Endothelial cell of umbilical vein (primary cell): ENCODE measurements at regions not wholly inside any gene's neighbourhood (a gene's known extent, or its start where the extent isn't known, plus 50 kb on each side); places are given as distances from the start of the nearest gene placed in this dataset.

Experiments
- BruUV-seq: library from RNA; stranded (reverse); fragments of 400-500 nt; replicated peaks from 2 replicates; lab custom pipeline; 2021; lab: Mats Ljungman, UMichigan
- CTCF ChIA-PET: fragments of 300-600, 350-600 bp; sonication (Branson Sonifier 250); formaldehyde crosslinking; loops from one replicate; lab custom pipeline; 2021; ENCODE audit warnings: antibody characterized with exemption, inconsistent platforms; lab: Charles Lee
- POLR2A ChIA-PET: fragments of 300-600, 350-600 bp; sonication (Branson Sonifier 250); formaldehyde crosslinking; loops from one replicate; lab custom pipeline; 2021; ENCODE audit warnings: antibody characterized with exemption, inconsistent platforms; lab: Charles Lee
- DNase-seq: peaks from one replicate; pipeline ENCODE4 v3.0.0-alpha.2; 2011; ENCODE audit warnings: low read depth, low spot score
- FAIRE-seq: peaks from 2 replicates; lab custom pipeline; 2011; peaks lifted over from hg19 to GRCh38; lab: Jason Lieb, UNC
- H2AFZ ChIP-seq: 2 replicates; pipeline ENCODE4 v1.6.0; 2012; ENCODE audit warnings: low read depth, low read length, control low read depth, inconsistent platforms
- H3K27ac ChIP-seq: 2 replicates; pipeline ENCODE4 v1.5.1; 2011; ENCODE audit warnings: low read depth, mild to moderate bottlenecking, control low read depth, low read length, moderate library complexity; ENCODE audit not compliant: insufficient read depth
- H3K27me3 ChIP-seq, 2 experiments: 2 replicates each; pipeline versions ENCODE4 v1.6.0 to v1.6.1; 2011; ENCODE audit warnings: low read length in 2 of 2, mixed read lengths in 1 of 2; ENCODE audit not compliant: control insufficient read depth in 2 of 2, insufficient read depth in 2 of 2
- H3K36me3 ChIP-seq, 2 experiments: 2 replicates in 1 of 2; 3 replicates in 1 of 2; pipeline ENCODE4 v1.5.1; 2011; ENCODE audit warnings: low read length in 2 of 2, mild to moderate bottlenecking in 1 of 2, moderate library complexity in 1 of 2; ENCODE audit not compliant: control insufficient read depth in 2 of 2, insufficient read depth in 2 of 2; ENCODE audit errors: extremely low read depth in 1 of 2
- H3K4me1 ChIP-seq: 3 replicates; pipeline ENCODE4 v1.5.1; 2011; ENCODE audit warnings: mild to moderate bottlenecking, low read length; ENCODE audit not compliant: control insufficient read depth, insufficient read depth; ENCODE audit errors: extremely low read depth
- H3K4me2 ChIP-seq: 2 replicates; pipeline ENCODE4 v1.6.1; 2011; ENCODE audit warnings: low read length, control low read depth, mixed read lengths; ENCODE audit not compliant: insufficient read depth
- H3K4me3 ChIP-seq, 3 experiments: fragments of 200-600 bp in 1 of 3; sonication (generic), shearing (Covaris generic) in 1 of 3; replicated peaks in 1 of 3; 2 replicates each; pipeline ENCODE4 v1.5.1; 2011 to 2016; ENCODE audit warnings: control low read depth in 3 of 3, low read length in 3 of 3, mild to moderate bottlenecking in 2 of 3, inconsistent platforms in 1 of 3, low read depth in 1 of 3, moderate library complexity in 1 of 3; ENCODE audit not compliant: insufficient read depth in 1 of 3
- H3K79me2 ChIP-seq: 2 replicates; pipeline ENCODE4 v1.6.0; 2012; ENCODE audit warnings: low read length, inconsistent platforms; ENCODE audit not compliant: control insufficient read depth, insufficient read depth
- H3K9ac ChIP-seq: replicated peaks from 2 replicates; pipeline ENCODE3; 2011; ENCODE audit warnings: low read length, control low read depth; ENCODE audit not compliant: insufficient read depth; ENCODE audit errors: extremely low read depth
- H3K9me1 ChIP-seq: replicated peaks from 3 replicates; pipeline ENCODE4 v1.6.0; 2011; ENCODE audit warnings: mild to moderate bottlenecking, low read length; ENCODE audit not compliant: control insufficient read depth, insufficient read depth; ENCODE audit errors: extremely low read depth
- H3K9me3 ChIP-seq: replicated peaks from 2 replicates; pipeline ENCODE4 v1.5.1; 2012; ENCODE audit warnings: low read length, inconsistent platforms; ENCODE audit not compliant: control insufficient read depth, insufficient read depth
- H4K20me1 ChIP-seq: replicated peaks from 2 replicates; pipeline ENCODE3; 2011; ENCODE audit warnings: mild to moderate bottlenecking, low read length; ENCODE audit not compliant: control insufficient read depth, insufficient read depth; ENCODE audit errors: extremely low read depth
- CTCF ChIP-seq, 2 donors: IDR thresholded peaks; 1 replicate in 1 of 2; 2 replicates in 1 of 2; pipeline ENCODE4 v1.5.1; 2011; ENCODE audit warnings: low read length in 2 of 2, mild to moderate bottlenecking in 2 of 2, moderate library complexity in 2 of 2, control low read depth in 1 of 2, inconsistent platforms in 1 of 2, low read depth in 1 of 2; ENCODE audit not compliant: insufficient read depth in 1 of 2; ENCODE audit errors: extremely low read depth in 1 of 2
- FOS ChIP-seq: IDR thresholded peaks from 2 replicates; pipeline ENCODE4 v1.6.1; 2011; ENCODE audit warnings: mild to moderate bottlenecking, low read length, moderate library complexity, borderline replicate concordance; ENCODE audit not compliant: insufficient read depth
- GATA2 ChIP-seq: IDR thresholded peaks from 2 replicates; pipeline ENCODE4 v1.7.0; 2011; ENCODE audit warnings: low read depth, mild to moderate bottlenecking, moderate library complexity, mixed read lengths, low read length; ENCODE audit not compliant: insufficient read length, insufficient read depth
- JUN ChIP-seq: IDR thresholded peaks from 2 replicates; pipeline ENCODE4 v1.6.1; 2011; ENCODE audit warnings: borderline replicate concordance, low read depth; ENCODE audit not compliant: insufficient read length, insufficient read depth
- POLR2A ChIP-seq: IDR thresholded peaks from 2 replicates; pipeline ENCODE4 v1.6.1; 2012; ENCODE audit warnings: low read depth, mild to moderate bottlenecking, control low read depth, low read length
- dilution Hi-C: fragments of 300-500 bp; cut with MboI; formaldehyde crosslinking; loops from one replicate; pipeline ENCODE4 v1.15.0; 2019; ENCODE audit warnings: low sequenced_read_pairs; ENCODE audit not compliant: extremely low pct_ligation_motif_present
- intact Hi-C: fragments of 100-400 bp; cut with micrococcal nuclease; formaldehyde crosslinking; loops from one replicate; pipeline ENCODE4 v1.10.0; 2022

GRCh38 chr5:18497089-18497488 is 862.8 kb downstream of the TAF11L14 start:
- ChIA-PET POLR2A (no interaction called here), CTCF (no interaction called here)
- Histone ChIP-seq H3K27ac (no peak overlapping the region), H4K20me1 (no peaks in the 10 kb centered on the region), H3K36me3 (no peaks in the 10 kb centered on the region), H3K9ac (no peak overlapping the region), H2AFZ (no peak overlapping the region), H3K9me1 (no peaks in the 10 kb centered on the region), H3K4me1 (no peaks in the 10 kb centered on the region), H3K9me3 (peaks cover 2% of the 10 kb centered on the region), H3K4me3 (no peak overlapping the region), H3K4me2 (no peak overlapping the region), H3K27me3 (no peaks in the 10 kb centered on the region), H3K79me2 (no peaks in the 10 kb centered on the region)
- no peak for DNase-seq
- intact Hi-C loops = no loop called here
- dilution Hi-C loops = no loop called here
- no peak for FAIRE-seq
- BruUV-seq = no TSS peak
- no peak for TF ChIP-seq CTCF (IDR thresholded peaks at IDR 0.05; ENCODE audit: extremely low read depth in 1 of 2, insufficient read depth in 1 of 2, low read depth in 1 of 2, low read length in 2 of 2)
- no peak for TF ChIP-seq GATA2
- no peak for TF ChIP-seq POLR2A
- TF ChIP-seq JUN = no peak

GRCh38 chr5:18503797-18504328 is 869.6 kb downstream of the TAF11L14 start:
- Histone ChIP-seq H3K4me3 (no peak overlapping the region), H3K9me3 (peaks cover 3% of the 10 kb centered on the region), H4K20me1 (no peaks in the 10 kb centered on the region), H3K9me1 (no peaks in the 10 kb centered on the region), H3K4me1 (no peaks in the 10 kb centered on the region), H3K36me3 (no peaks in the 10 kb centered on the region), H3K9ac (no peak overlapping the region), H3K79me2 (no peaks in the 10 kb centered on the region), H3K27ac (no peak overlapping the region), H3K4me2 (no peak overlapping the region), H2AFZ (no peak overlapping the region), H3K27me3 (no peaks in the 10 kb centered on the region)
- no peak for TF ChIP-seq FOS
- no peak for FAIRE-seq
- intact Hi-C loops (no loop called here), dilution Hi-C loops (no loop called here)
- ChIA-PET POLR2A (no interaction called here), CTCF (no interaction called here)
- no TSS peak for BruUV-seq
- no peak for DNase-seq
